ENCODE measurements at regions not wholly inside any gene's neighbourhood (a gene's known extent, or its start where the extent isn't known, plus 50 kb on each side); places are given as distances from the start of the nearest gene placed in this dataset.

DNA sequence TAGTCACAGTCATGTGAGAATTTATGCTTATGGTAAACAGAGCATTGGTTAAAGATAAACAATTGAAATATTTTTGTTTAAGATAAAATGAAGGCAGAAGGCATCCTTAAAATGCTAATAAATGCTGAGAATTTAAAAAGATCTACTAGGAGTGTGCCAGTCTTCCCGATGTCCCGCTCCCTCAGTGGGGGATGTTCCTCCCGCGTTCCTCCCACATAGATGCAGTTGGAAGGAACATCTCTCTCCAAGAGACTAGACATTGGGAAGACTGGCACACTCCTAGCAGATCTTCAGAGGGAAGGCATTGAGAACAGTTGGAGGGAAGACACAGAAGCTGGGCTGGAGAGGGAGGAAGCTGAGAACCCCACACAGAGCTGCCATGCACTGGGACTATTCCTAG is 203.3 kb downstream of the EDN1 start:
- DNase-seq (ENCODE audit: low read depth) = no peak
- TF ChIP-seq, protein P1, sequence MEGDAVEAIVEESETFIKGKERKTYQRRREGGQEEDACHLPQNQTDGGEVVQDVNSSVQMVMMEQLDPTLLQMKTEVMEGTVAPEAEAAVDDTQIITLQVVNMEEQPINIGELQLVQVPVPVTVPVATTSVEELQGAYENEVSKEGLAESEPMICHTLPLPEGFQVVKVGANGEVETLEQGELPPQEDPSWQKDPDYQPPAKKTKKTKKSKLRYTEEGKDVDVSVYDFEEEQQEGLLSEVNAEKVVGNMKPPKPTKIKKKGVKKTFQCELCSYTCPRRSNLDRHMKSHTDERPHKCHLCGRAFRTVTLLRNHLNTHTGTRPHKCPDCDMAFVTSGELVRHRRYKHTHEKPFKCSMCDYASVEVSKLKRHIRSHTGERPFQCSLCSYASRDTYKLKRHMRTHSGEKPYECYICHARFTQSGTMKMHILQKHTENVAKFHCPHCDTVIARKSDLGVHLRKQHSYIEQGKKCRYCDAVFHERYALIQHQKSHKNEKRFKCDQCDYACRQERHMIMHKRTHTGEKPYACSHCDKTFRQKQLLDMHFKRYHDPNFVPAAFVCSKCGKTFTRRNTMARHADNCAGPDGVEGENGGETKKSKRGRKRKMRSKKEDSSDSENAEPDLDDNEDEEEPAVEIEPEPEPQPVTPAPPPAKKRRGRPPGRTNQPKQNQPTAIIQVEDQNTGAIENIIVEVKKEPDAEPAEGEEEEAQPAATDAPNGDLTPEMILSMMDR (IDR thresholded peaks at IDR 0.05; ENCODE audit: insufficient read depth, low read depth, low read length) = no peak
- H3K4me3 ChIP-seq (ENCODE audit: low read depth, low read length) = no peak overlapping the region

DNA sequence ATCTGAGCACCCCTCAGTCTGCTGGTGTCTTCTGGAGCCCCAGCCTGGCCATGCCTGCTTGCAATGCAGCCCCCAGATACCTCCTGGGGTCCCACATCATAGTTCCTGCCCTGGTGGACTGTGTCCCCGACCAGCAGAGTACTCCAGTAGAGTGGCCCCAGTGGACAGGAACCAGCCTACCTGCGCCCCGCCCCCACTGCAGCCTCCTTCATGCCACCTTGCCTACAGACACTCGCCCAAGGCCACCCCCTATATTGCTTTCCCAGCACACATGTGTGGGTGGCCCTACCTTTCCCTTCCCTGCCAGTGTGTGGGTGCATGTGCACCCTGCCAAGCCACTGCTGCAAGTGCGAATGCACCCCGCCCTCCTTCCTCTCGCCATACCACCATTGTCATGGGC is 204.0 kb downstream of the EDN1 start:
- TF ChIP-seq, protein P1 (IDR thresholded peaks at IDR 0.05; ENCODE audit: insufficient read depth, low read depth, low read length) = no peak
- no peak overlapping the region for H3K4me3 ChIP-seq (ENCODE audit: low read depth, low read length)
- no peak for DNase-seq (ENCODE audit: low read depth)

DNA sequence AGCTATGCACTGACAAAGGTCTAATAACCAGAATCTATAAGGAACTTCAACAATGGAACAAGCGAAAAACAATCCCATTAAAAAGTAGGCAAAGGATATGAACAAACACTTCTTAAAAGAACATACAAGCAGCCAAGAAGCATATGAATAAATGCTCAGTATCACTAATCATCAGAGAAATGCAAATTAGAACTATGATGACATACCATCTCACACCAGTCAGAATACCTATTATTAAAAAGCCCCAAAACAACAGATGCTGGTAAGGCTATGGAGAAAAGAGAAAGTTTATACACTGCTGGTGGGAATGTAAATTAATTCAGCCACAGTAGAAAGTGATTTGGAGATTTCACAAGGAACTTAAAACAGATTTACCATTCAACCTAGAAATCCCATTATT is 211.8 kb downstream of the EDN1 start:
- DNase-seq (ENCODE audit: low read depth) = no peak
- no peak overlapping the region for H3K4me3 ChIP-seq (ENCODE audit: low read depth, low read length)
- TF ChIP-seq, protein P1 (IDR thresholded peaks at IDR 0.05; ENCODE audit: insufficient read depth, low read depth, low read length) = no peak

DNA sequence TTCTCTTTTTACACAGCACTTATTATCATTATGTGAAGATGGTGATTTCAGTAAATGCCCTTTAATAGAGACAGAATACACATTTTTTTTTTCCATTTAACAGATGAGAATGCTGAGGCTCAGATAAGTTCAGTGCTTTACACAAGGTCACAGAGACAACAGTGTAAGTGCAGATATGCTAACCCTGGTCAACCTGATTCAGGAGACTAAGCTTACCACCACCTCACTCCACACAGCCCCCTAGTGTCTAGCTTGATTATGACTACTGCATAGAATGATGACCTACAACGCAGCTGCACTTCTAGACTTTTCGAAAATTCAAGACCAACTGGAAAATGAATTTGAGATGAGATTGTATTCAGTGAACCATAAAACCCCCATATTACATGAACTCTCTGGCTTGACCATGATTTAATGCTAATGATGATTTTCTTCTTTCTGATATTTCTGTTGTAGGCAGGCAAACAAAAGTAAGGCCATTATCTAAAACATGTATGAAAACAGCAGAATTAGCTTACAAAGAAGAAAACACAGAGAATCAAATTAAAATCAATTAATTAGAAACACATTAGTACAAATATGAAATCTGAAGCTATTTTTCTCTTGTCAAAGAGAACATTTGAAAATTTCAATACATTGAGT is 212.1 kb upstream of the PHACTR1 start:
- H3K4me3 ChIP-seq (ENCODE audit: low read depth, low read length) = no peak overlapping the region
- TF ChIP-seq, protein P1 (IDR thresholded peaks at IDR 0.05; ENCODE audit: insufficient read depth, low read depth, low read length) = peak; percentile 61
- peak; percentile 11 for DNase-seq (ENCODE audit: low read depth)

DNA sequence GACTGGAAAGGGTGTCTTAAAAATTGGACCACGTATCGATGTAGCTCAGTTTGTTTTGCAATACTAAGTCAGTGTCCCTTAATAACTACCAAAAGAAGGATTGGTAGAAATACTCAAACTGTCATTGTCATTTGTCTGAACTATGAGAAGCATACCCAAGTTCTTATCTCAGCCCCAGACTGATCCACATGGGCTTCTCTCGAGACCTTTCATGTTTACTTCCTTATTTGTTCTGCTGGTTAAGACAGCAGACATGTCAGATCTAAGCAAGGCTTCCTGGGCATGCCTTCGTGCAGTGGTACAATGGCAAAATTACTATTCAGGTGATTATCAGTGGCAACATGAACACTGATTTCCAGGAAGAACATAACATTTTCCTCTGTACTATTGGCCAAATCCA is 211.1 kb upstream of the PHACTR1 start:
- TF ChIP-seq, protein P1 (IDR thresholded peaks at IDR 0.05; ENCODE audit: insufficient read depth, low read depth, low read length) = no peak
- DNase-seq (ENCODE audit: low read depth) = no peak
- no peak overlapping the region for H3K4me3 ChIP-seq (ENCODE audit: low read depth, low read length)

DNA sequence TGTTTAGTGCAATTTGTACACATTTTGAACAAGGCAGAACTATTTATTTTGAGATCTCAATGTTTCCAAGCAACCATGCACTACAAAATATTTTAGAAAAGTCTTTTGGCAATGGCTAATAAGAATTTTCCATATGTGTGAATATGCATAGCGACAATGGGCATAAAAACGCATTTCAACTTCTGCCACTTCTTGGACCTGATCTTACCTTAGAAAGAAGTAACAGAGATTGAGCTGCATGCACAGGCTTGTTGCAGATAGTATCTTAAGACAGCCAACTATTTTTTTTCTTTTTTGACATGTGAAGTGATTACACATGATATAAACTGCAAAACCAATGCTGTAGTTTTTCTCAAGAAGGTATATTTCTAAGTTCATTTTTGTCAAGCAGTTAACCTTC is 210.4 kb upstream of the PHACTR1 start:
- no peak overlapping the region for H3K4me3 ChIP-seq (ENCODE audit: low read depth, low read length)
- TF ChIP-seq, protein P1 (IDR thresholded peaks at IDR 0.05; ENCODE audit: insufficient read depth, low read depth, low read length) = no peak
- no peak for DNase-seq (ENCODE audit: low read depth)

DNA sequence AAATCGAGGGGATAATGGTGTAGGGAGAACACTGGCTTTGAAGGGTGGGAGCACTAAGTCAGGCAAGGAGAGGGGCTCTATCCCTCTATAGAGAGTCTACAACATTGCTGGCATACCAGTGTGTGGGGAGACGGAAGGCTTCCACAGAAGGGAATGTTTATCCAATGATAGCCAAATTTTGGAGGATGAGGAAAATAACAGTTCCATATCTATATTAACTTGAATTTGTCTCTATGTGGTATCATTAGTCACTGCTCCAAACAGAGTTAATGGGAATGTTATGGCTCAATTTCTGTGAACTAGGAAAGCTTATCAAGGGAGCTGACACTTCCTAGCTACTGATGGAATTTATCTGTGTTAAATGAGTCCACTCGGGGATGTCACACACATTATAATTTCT is 208.9 kb upstream of the PHACTR1 start:
- H3K4me3 ChIP-seq (ENCODE audit: low read depth, low read length) = no peak overlapping the region
- DNase-seq (ENCODE audit: low read depth) = no peak
- TF ChIP-seq, protein P1 (IDR thresholded peaks at IDR 0.05; ENCODE audit: insufficient read depth, low read depth, low read length) = no peak
